ENCODE measurements at regions not wholly inside any gene's neighbourhood (a gene's known extent, or its start where the extent isn't known, plus 50 kb on each side); places are given as distances from the start of the nearest gene placed in this dataset.

DNA sequence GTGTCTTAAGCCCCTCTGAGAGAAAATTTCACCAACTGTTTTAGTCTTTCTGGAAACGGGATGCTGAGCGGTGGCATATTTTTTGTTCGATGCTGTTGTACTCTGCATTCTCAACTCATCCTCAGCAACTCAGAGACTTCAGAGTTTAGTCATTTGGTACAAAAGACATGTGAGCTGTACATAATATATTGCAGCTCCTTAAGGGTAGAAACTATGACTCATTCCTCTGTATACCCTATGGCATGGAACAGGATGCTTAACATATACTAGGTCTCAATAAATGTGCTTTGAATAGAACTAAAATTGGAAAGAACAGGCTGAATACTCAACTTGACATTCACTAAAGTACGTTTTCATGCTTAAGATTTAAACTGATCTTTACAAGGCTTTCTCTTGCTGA, 130.5 kb upstream of the SLITRK2 start:
- no peak for FAIRE-seq
- Histone ChIP-seq H3K4me1 (no peaks in the 10 kb centered on the region), H3K9me3 (no peaks in the 10 kb centered on the region), H3K4me2 (no peak overlapping the region), H3K4me3 (no peak overlapping the region), H3K27ac (no peak overlapping the region)
- no peak for TF ChIP-seq EHMT2 (IDR thresholded peaks at IDR 0.05; ENCODE audit: low read depth)
- no peak for TF ChIP-seq CBX2 (IDR thresholded peaks at IDR 0.05; ENCODE audit: borderline replicate concordance, low read depth)
- no peak for TF ChIP-seq HDAC2 (IDR thresholded peaks at IDR 0.05)
- no peak for TF ChIP-seq ZNF302 (CRISPR knock-in tag; IDR thresholded peaks at IDR 0.05)
- no peak for TF ChIP-seq BHLHE40 (IDR thresholded peaks at IDR 0.05; ENCODE audit: low read depth, low read length)
- TF ChIP-seq FOSL2 (IDR thresholded peaks at IDR 0.05) = no peak
- no peak for TF ChIP-seq FOSL2 (CRISPR knock-in tag; IDR thresholded peaks at IDR 0.05)
- DNase-seq (ENCODE audit: low read depth in 1 of 2, low spot score in 1 of 2) = no peak
- no peak for ATAC-seq
- CTCF ChIA-PET = no interaction called here
- 9% methylated on average over 4 of the region's 4 CpGs for WGBS (ENCODE audit: missing lambda C conversion rate)
- POLR2A ChIA-PET = no interaction called here

GRCh38 chrX:145687707-145688106, 129.9 kb upstream of the SLITRK2 start:
- H3K4me1 ChIP-seq = no peaks in the 10 kb centered on the region
- no peak for TF ChIP-seq MAZ (IDR thresholded peaks at IDR 0.05; ENCODE audit: borderline replicate concordance, low read depth, low read length)
- TF ChIP-seq SREBF2 (IDR thresholded peaks at IDR 0.05) = no peak
- TF ChIP-seq CBX8 (IDR thresholded peaks at IDR 0.05) = no peak
- no peak for TF ChIP-seq RFX5 (IDR thresholded peaks at IDR 0.05)
- no peak for TF ChIP-seq RAD21 (conservative IDR thresholded peaks at IDR 0.05 in 1 of 2, IDR thresholded peaks at IDR 0.05 in 1 of 2)
- TF ChIP-seq HOXB5 (CRISPR knock-in tag; IDR thresholded peaks at IDR 0.05) = no peak
- no peak for TF ChIP-seq ZSCAN20 (CRISPR knock-in tag; IDR thresholded peaks at IDR 0.05)
- no peak for TF ChIP-seq NR3C1 (IDR thresholded peaks at IDR 0.05)
- no peak for TF ChIP-seq RARB (CRISPR knock-in tag; IDR thresholded peaks at IDR 0.05)
- no peak for TF ChIP-seq HMGXB4 (CRISPR knock-in tag; IDR thresholded peaks at IDR 0.05; ENCODE audit: borderline replicate concordance)
- no peak for TF ChIP-seq CHD4 (IDR thresholded peaks at IDR 0.05; ENCODE audit: borderline replicate concordance)
- no peak for TF ChIP-seq FOXS1 (CRISPR knock-in tag; IDR thresholded peaks at IDR 0.05)
- no peak for TF ChIP-seq REST (IDR thresholded peaks at IDR 0.05)
- TF ChIP-seq, protein P1, sequence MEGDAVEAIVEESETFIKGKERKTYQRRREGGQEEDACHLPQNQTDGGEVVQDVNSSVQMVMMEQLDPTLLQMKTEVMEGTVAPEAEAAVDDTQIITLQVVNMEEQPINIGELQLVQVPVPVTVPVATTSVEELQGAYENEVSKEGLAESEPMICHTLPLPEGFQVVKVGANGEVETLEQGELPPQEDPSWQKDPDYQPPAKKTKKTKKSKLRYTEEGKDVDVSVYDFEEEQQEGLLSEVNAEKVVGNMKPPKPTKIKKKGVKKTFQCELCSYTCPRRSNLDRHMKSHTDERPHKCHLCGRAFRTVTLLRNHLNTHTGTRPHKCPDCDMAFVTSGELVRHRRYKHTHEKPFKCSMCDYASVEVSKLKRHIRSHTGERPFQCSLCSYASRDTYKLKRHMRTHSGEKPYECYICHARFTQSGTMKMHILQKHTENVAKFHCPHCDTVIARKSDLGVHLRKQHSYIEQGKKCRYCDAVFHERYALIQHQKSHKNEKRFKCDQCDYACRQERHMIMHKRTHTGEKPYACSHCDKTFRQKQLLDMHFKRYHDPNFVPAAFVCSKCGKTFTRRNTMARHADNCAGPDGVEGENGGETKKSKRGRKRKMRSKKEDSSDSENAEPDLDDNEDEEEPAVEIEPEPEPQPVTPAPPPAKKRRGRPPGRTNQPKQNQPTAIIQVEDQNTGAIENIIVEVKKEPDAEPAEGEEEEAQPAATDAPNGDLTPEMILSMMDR (IDR thresholded peaks at IDR 0.05) = no peak
- no peak for TF ChIP-seq BHLHE40 (IDR thresholded peaks at IDR 0.05; ENCODE audit: low read depth, low read length)
- FAIRE-seq = no peak
- H3K27ac ChIP-seq = no peak overlapping the region
- ChIA-PET CTCF (no interaction called here), POLR2A (no interaction called here)
- H3K4me3 ChIP-seq = no peak overlapping the region
- DNase-seq (ENCODE audit: low read depth in 1 of 2, low spot score in 1 of 2) = no peak
- ATAC-seq = no peak
- H3K9me3 ChIP-seq = no peaks in the 10 kb centered on the region
- H3K4me2 ChIP-seq = no peak overlapping the region
- 6% methylated on average over 1 of the region's 1 CpG for WGBS (ENCODE audit: missing lambda C conversion rate)
